ENCODE measurements at regions not wholly inside any gene's neighbourhood (a gene's known extent, or its start where the extent isn't known, plus 50 kb on each side); places are given as distances from the start of the nearest gene placed in this dataset.

DNA sequence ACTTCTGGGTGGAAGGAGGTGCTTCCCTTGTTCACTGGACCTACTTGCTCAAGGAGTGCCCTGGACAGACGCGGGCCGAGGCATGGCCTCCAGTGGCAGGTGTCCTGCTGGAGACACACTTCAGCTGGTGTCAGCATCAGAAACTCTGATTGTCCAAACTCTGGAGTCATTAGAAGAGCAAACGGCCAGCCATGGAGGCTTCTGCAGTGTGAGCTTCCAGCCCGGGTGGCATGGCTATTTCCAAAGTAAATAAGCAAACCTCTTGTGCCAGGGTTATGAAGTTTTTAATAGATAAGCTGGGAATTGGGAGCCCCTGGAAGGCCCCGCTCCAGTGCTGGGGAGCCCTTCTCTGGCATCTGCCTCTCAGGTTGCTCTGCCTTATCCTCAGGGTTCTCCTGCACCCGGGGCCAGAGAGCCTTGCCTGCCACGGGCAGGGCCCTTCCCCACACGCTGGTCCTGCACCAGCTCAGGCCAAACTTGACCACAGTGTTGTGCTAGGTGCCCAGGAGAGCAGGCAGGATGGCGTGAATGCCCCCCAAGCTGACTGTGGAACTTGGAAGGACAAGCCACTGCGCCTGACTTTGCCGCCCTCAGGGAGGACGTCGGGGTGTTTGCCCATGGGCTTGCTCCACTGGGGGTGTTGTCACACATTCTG, 285.6 kb downstream of the GADD45G start:
- H3K4me1 ChIP-seq = no peaks in the 10 kb centered on the region
- Mint-ChIP-seq H3K4me1 (ENCODE audit: low read depth, unreplicated experiment) (no peaks in the 10 kb centered on the region), H3K36me3 (ENCODE audit: insufficient read depth, unreplicated experiment) (no peaks in the 10 kb centered on the region), H3K27ac (ENCODE audit: unreplicated experiment) (no peak overlapping the region), H3K9me3 (ENCODE audit: unreplicated experiment) (no peaks in the 10 kb centered on the region), H3K27me3 (ENCODE audit: insufficient read depth, unreplicated experiment) (no peaks in the 10 kb centered on the region), H3K4me3 (ENCODE audit: unreplicated experiment) (no peak overlapping the region)
- DNase-seq = no peak
- no peaks in the 10 kb centered on the region for H3K9me3 ChIP-seq
- BruUV-seq (replicated peaks) = no TSS peak
- no peaks in the 10 kb centered on the region for H3K36me3 ChIP-seq (ENCODE audit: control insufficient read depth, insufficient read depth, low read length)
- H3K27me3 ChIP-seq (replicated peaks; ENCODE audit: control insufficient read depth, insufficient read depth, low read length) = no peaks in the 10 kb centered on the region
- TF ChIP-seq CTCF (IDR thresholded peaks at IDR 0.05; ENCODE audit: insufficient read depth in 1 of 2, low read depth in 1 of 2, low read length in 1 of 2, severe bottlenecking in 1 of 2, unreplicated experiment in 1 of 2) = no peak
- ChIA-PET CTCF (no interaction called here), POLR2A (no interaction called here)
- H3K4me3 ChIP-seq (ENCODE audit: low read depth, low read length) = no peak overlapping the region
- intact Hi-C loops (cut with micrococcal nuclease; ENCODE audit: unreplicated experiment) = no loop called here

GRCh38 chr9:89891221-89891590, 286.4 kb downstream of the GADD45G start:
- no peaks in the 10 kb centered on the region for H3K9me3 ChIP-seq
- H3K36me3 ChIP-seq (ENCODE audit: control insufficient read depth, insufficient read depth, low read length) = no peaks in the 10 kb centered on the region
- H3K9me3 Mint-ChIP-seq (ENCODE audit: unreplicated experiment) = no peaks in the 10 kb centered on the region
- no peak for TF ChIP-seq CTCF (IDR thresholded peaks at IDR 0.05; ENCODE audit: insufficient read depth in 1 of 2, low read depth in 1 of 2, low read length in 1 of 2, severe bottlenecking in 1 of 2, unreplicated experiment in 1 of 2)
- H3K4me1 ChIP-seq = no peaks in the 10 kb centered on the region
- intact Hi-C loops (cut with micrococcal nuclease; ENCODE audit: unreplicated experiment) = no loop called here
- no TSS peak for BruUV-seq (replicated peaks)
- ChIA-PET CTCF (no interaction called here), POLR2A (no interaction called here)
- H3K27me3 Mint-ChIP-seq (ENCODE audit: insufficient read depth, unreplicated experiment) = no peaks in the 10 kb centered on the region
- DNase-seq = no peak
- H3K27ac Mint-ChIP-seq (ENCODE audit: unreplicated experiment) = no peak overlapping the region
- no peak overlapping the region for H3K4me3 ChIP-seq (ENCODE audit: low read depth, low read length)
- no peak overlapping the region for H3K4me3 Mint-ChIP-seq (ENCODE audit: unreplicated experiment)
- no peaks in the 10 kb centered on the region for H3K27me3 ChIP-seq (replicated peaks; ENCODE audit: control insufficient read depth, insufficient read depth, low read length)
- no peaks in the 10 kb centered on the region for H3K4me1 Mint-ChIP-seq (ENCODE audit: low read depth, unreplicated experiment)
- no peaks in the 10 kb centered on the region for H3K36me3 Mint-ChIP-seq (ENCODE audit: insufficient read depth, unreplicated experiment)

DNA sequence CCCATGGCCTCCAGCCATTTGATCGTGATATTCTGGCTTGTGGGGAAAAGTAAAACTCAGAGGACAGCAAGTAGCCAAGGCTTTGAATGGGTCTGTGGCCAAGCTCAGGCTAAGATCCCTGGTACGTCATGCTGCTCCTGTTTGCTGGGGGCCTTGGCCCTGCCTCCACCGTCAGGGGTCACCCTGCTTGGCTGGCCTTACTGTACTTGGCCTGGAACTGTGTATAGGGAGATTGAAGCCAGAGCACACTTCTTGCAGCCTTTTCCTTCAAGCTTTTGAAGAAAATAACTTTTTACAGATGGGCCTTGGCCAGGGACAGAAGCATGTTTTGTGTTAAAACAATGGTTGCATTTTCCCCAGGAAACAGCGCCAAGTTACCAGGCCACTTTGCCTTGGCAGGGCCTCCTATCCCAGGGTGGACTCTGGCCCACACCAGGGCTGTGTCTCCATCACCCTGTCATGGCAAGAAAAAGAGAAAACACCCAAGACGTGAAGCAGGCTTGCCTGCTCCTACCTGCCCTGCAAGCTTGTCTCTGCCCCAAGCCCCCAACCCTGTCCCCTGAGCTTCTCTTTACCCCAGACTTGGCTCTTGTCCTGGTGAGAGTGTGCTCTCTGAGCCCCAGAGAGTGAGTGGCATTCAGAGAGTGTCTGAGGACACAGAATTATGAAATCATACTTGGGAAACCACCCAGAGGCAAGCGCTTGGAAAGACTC, 286.9 kb downstream of the GADD45G start:
- Mint-ChIP-seq H3K27ac (ENCODE audit: unreplicated experiment) (no peak overlapping the region), H3K36me3 (ENCODE audit: insufficient read depth, unreplicated experiment) (no peaks in the 10 kb centered on the region), H3K4me3 (ENCODE audit: unreplicated experiment) (no peak overlapping the region), H3K4me1 (ENCODE audit: low read depth, unreplicated experiment) (no peaks in the 10 kb centered on the region), H3K9me3 (ENCODE audit: unreplicated experiment) (no peaks in the 10 kb centered on the region), H3K27me3 (ENCODE audit: insufficient read depth, unreplicated experiment) (no peaks in the 10 kb centered on the region)
- H3K4me3 ChIP-seq (ENCODE audit: low read depth, low read length) = no peak overlapping the region
- H3K27me3 ChIP-seq (replicated peaks; ENCODE audit: control insufficient read depth, insufficient read depth, low read length) = no peaks in the 10 kb centered on the region
- POLR2A ChIA-PET = no interaction called here
- no TSS peak for BruUV-seq (replicated peaks)
- intact Hi-C loops (cut with micrococcal nuclease; ENCODE audit: unreplicated experiment) = no loop called here
- no peaks in the 10 kb centered on the region for H3K36me3 ChIP-seq (ENCODE audit: control insufficient read depth, insufficient read depth, low read length)
- no peak for TF ChIP-seq CTCF (IDR thresholded peaks at IDR 0.05; ENCODE audit: insufficient read depth in 1 of 2, low read depth in 1 of 2, low read length in 1 of 2, severe bottlenecking in 1 of 2, unreplicated experiment in 1 of 2)
- CTCF ChIA-PET = no interaction called here
- no peaks in the 10 kb centered on the region for H3K9me3 ChIP-seq
- no peaks in the 10 kb centered on the region for H3K4me1 ChIP-seq
- no peak for DNase-seq

All from Caco-2 (cell line).